Transverse colon (tissue), 4 donors: ENCODE measurements at regions not wholly inside any gene's neighbourhood (a gene's known extent, or its start where the extent isn't known, plus 50 kb on each side); places are given as distances from the start of the nearest gene placed in this dataset.

Experiments used
- DNase-seq: peaks from one replicate; pipeline ENCODE4 v3.0.0-alpha.2; 2019
- H3K27ac ChIP-seq, 4 donors: fragments of 200-600 bp; sonication (generic); 2 replicates each; pipeline ENCODE4 v1.5.1; 2016 to 2018; ENCODE audit warnings: inconsistent platforms in 4 of 4
- H3K27me3 ChIP-seq: fragments of 200-600 bp; sonication (generic); 2 replicates; pipeline ENCODE4 v1.5.1; 2017; ENCODE audit warnings: inconsistent platforms
- H3K36me3 ChIP-seq, 4 donors: fragments of 200-600 bp; sonication (generic); 2 replicates each; pipeline ENCODE4 v1.5.1; 2017 to 2019; ENCODE audit warnings: inconsistent platforms in 4 of 4
- H3K4me1 ChIP-seq, 4 donors: fragments of 200-600 bp; sonication (generic); 2 replicates each; pipeline ENCODE4 v1.5.1; 2017 to 2020; ENCODE audit warnings: inconsistent platforms in 4 of 4
- H3K4me3 ChIP-seq, 4 donors: fragments of 200-600 bp; sonication (generic); 1 replicate in 1 of 4; 2 replicates in 3 of 4; pipeline versions ENCODE4 v1.5.1 to v1.6.1; 2017 to 2019; ENCODE audit warnings: inconsistent platforms in 4 of 4
- H3K9me3 ChIP-seq, 2 donors: fragments of 200-600 bp; sonication (generic); 2 replicates each; pipeline ENCODE4 v1.5.1; 2017 to 2019; ENCODE audit warnings: inconsistent platforms in 2 of 2
- CTCF ChIP-seq, 5 experiments: fragments of 200-600 bp in 3 of 5; fragments of 450-650 bp in 2 of 5; sonication (generic) in 3 of 5; IDR thresholded peaks; 1 replicate in 2 of 5; 2 replicates in 3 of 5; pipeline ENCODE4 v1.5.1; 2016 to 2017; ENCODE audit warnings: antibody characterized with exemption in 5 of 5, inconsistent platforms in 3 of 5, mild to moderate bottlenecking in 2 of 5, moderate library complexity in 1 of 5
- EP300 ChIP-seq: sonication (generic); formaldehyde crosslinking; IDR thresholded peaks from one replicate; pipeline ENCODE4 v1.6.1; 2017; ENCODE audit warnings: antibody characterized with exemption, low read depth
- POLR2A ChIP-seq: fragments of 450-650 bp; IDR thresholded peaks from one replicate; pipeline ENCODE4 v1.6.1; 2016; ENCODE audit warnings: antibody characterized with exemption, mild to moderate bottlenecking, moderate library complexity
- POLR2AphosphoS5 ChIP-seq, 3 donors: sonication (generic); formaldehyde crosslinking; IDR thresholded peaks; one replicate each; pipeline ENCODE4 v1.6.1; 2016; ENCODE audit warnings: antibody characterized with exemption in 3 of 3
- WGBS, 2 donors: methylation state at CpG; one replicate each; pipeline ENCODE4 v1.1.5; 2018; ENCODE audit warnings: low coverage in 1 of 2; 5-methylcytosine and 5-hydroxymethylcytosine counted together
- in situ Hi-C, 4 donors: fragments of 200-750 bp; cut with MboI; loops; one replicate each; pipeline versions ENCODE4 v1.15.0 to v1.15.1; 2017; ENCODE audit warnings: low sequenced_read_pairs in 3 of 4, low pct_ligation_motif_present in 1 of 4, low pct_unique_long_range_greater_than_20kb in 1 of 4
- intact Hi-C: fragments of 100-400 bp; cut with DNase I; formaldehyde crosslinking; loops from one replicate; pipeline ENCODE4 v1.15.1; 2023; ENCODE audit warnings: low total_unique reads

DNA sequence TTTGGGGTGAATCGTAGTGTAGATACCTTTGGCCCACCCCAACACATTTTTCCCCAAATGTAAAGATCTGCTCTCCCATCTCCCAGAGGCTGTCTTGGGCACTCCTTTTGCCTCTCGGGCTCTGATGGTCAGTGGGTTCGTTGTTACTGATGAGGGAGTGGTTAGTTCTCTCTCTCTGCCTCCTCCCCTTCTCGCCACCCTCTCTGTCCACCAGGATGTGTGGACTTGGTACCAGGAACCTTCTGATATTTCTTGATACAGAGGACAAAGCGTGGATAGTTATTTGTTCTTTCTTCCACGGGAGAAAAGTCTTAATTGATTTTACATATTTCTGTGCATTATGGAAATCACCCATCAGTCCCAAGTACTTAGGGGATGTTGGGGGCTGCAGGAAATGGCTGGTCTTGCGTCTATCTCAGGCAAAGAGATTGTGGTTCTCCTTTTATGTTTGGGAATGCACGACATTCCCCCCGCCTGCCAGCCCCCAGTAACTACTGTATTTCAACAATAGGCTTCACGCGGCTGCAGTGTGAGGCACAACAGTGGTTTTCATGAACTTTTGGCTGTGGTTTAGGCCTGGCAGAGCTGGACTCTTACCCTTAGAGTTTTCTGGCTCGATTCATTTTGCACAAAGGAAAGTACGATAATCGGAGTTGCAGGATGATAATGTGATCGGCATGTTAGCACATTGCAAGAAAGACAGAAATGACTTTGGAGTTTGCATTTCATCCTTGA lies 79.0 kb upstream of the ZNF536 start:
- H3K4me3 ChIP-seq: no peak overlapping the region
- H3K27ac ChIP-seq: no peak overlapping the region
- H3K4me1 ChIP-seq: no peaks in the 10 kb centered on the region
- no peaks in the 10 kb centered on the region for H3K36me3 ChIP-seq
- no peak for TF ChIP-seq POLR2A
- TF ChIP-seq POLR2AphosphoS5 (IDR thresholded peaks at IDR 0.05): no peak
- TF ChIP-seq EP300: no peak
- no peak for TF ChIP-seq CTCF (IDR thresholded peaks at IDR 0.05)
- no peak for DNase-seq
- in situ Hi-C loops (no loop called here), intact Hi-C loops (no loop called here)
- WGBS, 2 donors: 74 to 87% methylated on average over 7 to 15 of the region's 15 CpGs
- no peaks in the 10 kb centered on the region for H3K9me3 ChIP-seq
- H3K27me3 ChIP-seq: no peaks in the 10 kb centered on the region

DNA sequence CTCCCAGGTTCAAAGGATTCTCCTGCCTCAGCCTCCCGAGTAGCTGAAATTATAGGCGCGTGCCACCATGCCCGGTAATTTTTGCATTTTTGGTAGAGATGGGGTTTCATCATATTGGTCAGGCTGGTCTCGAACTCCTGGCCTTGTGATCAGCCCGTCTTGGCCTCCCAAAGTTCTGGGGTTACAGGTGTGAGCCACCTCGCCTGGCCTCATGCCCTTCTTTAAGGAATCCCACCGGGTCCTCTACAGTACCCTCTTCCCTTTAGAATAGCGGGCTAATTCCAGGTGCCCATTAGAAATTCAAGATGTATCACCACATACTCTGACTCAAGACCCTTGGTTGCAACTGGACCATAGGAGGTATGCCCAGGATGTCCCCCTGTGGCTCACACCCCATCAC lies 74.2 kb upstream of the ZNF536 start:
- in situ Hi-C loops: no loop called here
- Histone ChIP-seq H3K4me1 (no peaks in the 10 kb centered on the region), H3K4me3 (no peak overlapping the region), H3K27me3 (no peaks in the 10 kb centered on the region), H3K36me3 (no peaks in the 10 kb centered on the region), H3K9me3 (no peaks in the 10 kb centered on the region), H3K27ac (no peak overlapping the region)
- WGBS, 2 donors: 80 to 83% methylated on average over 2 to 9 of the region's 9 CpGs
- DNase-seq: no peak
- intact Hi-C loops: no loop called here
- no peak for TF ChIP-seq EP300
- no peak for TF ChIP-seq POLR2A

- H3K4me3 ChIP-seq: no peak overlapping the region
- no peaks in the 10 kb centered on the region for H3K27me3 ChIP-seq
- H3K36me3 ChIP-seq: no peaks in the 10 kb centered on the region
- TF ChIP-seq EP300 (no peak), POLR2A (no peak), CTCF (IDR thresholded peaks at IDR 0.05) (no peak), POLR2AphosphoS5 (IDR thresholded peaks at IDR 0.05) (no peak)
- DNase-seq: no peak
- in situ Hi-C loops: no loop called here
- no peaks in the 10 kb centered on the region for H3K4me1 ChIP-seq
- no peaks in the 10 kb centered on the region for H3K9me3 ChIP-seq
- WGBS, 2 donors: 88% methylated on average over 10 of the region's 10 CpGs; no CpG with 5 or more reads in 1 of the 2 donors
- no peak overlapping the region for H3K27ac ChIP-seq
- intact Hi-C loops: no loop called here
Measured at GRCh38 chr19:30303131-30303654, 69.0 kb upstream of the ZNF536 start.

DNA sequence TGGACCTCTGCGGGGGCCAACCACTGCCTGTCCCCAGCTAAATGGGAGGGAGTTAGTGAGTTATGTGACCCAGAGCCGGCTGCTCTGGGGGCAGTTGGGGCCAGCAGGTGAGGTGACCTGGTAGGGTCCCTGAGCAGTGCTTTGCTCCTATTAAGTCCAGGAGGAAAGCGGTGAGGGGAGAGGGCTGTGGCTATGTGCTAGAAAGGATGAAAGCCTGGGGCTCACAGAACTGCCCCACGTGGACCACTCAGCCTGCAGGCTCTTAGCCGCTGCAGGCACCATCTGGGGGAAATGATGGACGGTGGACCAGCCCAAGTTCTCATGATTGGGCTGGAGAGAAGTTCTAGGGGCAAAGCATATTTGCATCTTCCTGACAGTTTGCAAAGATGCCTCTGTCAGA lies 67.6 kb upstream of the ZNF536 start:
- Histone ChIP-seq H3K27ac (no peak overlapping the region), H3K4me3 (no peak overlapping the region), H3K9me3 (no peaks in the 10 kb centered on the region), H3K27me3 (no peaks in the 10 kb centered on the region), H3K36me3 (no peaks in the 10 kb centered on the region), H3K4me1 (no peaks in the 10 kb centered on the region)
- 71% methylated on average over 6 of the region's 6 CpGs; no CpG with 5 or more reads in 1 of the 2 donors for WGBS, 2 donors
- in situ Hi-C loops (no loop called here), intact Hi-C loops (no loop called here)
- TF ChIP-seq EP300: no peak
- TF ChIP-seq POLR2A: no peak
- no peak for TF ChIP-seq POLR2AphosphoS5 (IDR thresholded peaks at IDR 0.05)
- TF ChIP-seq CTCF (IDR thresholded peaks at IDR 0.05): no peak
- DNase-seq: no peak
